ENCODE measurements at regions not wholly inside any gene's neighbourhood (a gene's known extent, or its start where the extent isn't known, plus 50 kb on each side); places are given as distances from the start of the nearest gene placed in this dataset.

DNA sequence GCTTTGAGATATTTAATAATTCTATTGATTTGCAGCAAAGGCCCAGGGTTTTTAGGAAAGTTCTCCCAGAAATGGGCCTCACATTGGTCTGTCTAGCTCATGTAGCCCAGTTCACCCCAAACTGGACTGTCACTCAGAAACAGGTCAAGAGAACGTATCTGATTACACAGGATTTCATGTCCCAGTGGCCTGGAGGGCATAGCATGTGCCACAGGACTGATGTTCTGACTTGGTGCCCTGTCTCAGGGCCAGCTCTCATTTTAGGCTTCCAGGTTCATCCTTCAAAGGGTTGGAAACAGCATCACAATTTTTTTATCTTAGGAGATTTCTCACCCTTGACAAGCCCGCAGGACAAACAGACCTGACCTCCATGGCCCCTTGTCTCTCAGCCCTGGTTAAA is 398.4 kb upstream of the AZI2 start:
- no peak for TF ChIP-seq GATA3 (IDR thresholded peaks at IDR 0.05; ENCODE audit: low read depth, low read length)
- no peak for TF ChIP-seq GATA2 (IDR thresholded peaks at IDR 0.05; ENCODE audit: low read depth, low read length)

Data from SH-SY5Y (cell line).